HG03565 (cell line): ENCODE measurements at regions not wholly inside any gene's neighbourhood (a gene's known extent, or its start where the extent isn't known, plus 50 kb on each side); places are given as distances from the start of the nearest gene placed in this dataset.
"Not testable (repeated sequence)": the region's sequence is repeated elsewhere in the genome, so short reads cannot be mapped to it uniquely, and the experiment has no call there.

Experiments used
- ATAC-seq: cut with Tn5 transposase; IDR thresholded peaks from one replicate; pipeline ENCODE4 v1.9.1; 2021; ENCODE audit warnings: mild to moderate bottlenecking, moderate library complexity; ENCODE audit not compliant: unreplicated experiment

DNA sequence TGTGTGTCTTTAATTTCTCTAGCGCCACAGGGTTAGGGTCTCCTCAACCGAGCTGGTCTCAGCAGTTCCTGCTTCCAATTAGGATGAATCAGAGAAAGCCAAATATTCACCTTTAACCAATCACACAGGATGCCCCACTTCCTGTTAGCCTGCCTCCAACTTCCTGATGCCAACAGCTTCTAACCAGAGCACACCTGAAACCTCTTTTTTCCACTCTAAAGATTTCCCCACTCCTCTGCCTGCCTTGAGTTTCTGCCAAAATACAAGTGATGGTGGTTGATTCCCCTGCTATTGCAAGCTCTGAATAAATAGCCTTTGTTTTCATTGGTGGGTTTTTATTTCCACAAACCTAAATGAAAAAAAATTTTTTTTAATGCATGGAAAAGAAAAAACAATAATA, 144.7 kb upstream of the UST start:
- ATAC-seq: no peak

DNA sequence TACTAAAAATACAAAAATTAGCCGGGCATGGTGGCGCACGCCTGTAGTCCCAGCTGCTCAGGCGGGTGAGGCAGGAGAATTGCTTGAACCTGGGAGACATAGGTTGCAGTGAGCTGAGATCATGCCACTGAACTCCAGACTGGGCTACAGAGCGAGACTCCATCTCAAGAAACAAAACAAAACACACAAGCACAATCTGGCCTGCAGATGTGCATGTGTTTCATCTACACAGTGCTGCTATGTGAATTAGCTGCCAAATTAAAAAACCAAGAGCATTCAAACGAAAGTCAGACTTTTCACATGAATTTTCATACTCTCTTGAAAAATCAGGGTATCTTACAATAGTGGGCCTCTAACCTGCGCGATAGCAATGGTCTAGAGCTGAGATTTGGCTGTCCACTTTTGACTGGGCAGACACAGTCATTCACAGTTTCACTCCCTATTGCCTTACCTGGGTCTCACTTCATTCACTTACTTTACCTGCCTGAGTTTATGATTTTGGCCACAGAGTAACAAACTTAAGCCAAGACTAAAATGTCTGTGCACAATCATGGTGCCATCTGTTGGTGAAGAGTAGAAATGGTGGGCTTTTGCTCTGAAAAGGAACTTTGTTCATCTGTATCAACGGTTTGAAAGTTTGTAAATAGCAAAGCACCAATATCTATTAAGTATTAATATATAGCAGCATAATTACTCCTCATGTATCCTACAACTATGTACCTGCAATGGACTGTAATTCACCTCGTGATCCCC, 138.5 kb upstream of the UST start:
- ATAC-seq: no peak

DNA sequence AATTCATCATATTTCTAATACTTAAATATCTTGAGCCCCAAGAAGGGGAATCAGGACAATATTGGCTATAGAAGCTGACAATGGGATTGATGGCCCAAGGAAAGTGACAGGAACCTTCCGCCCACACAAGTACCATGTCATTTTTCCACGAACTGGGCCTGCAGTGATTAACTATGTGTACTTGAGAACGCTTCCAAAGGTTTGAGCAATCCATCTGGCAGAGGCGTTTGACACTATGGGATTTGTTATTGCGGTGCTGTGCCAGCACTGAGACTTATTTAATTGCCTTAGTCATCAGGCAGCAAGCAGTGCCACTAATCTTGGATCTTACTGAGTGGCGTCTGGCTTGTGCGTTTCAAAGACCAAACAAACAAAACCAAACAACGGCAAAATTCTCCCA, 135.6 kb upstream of the UST start:
- ATAC-seq: no peak

DNA sequence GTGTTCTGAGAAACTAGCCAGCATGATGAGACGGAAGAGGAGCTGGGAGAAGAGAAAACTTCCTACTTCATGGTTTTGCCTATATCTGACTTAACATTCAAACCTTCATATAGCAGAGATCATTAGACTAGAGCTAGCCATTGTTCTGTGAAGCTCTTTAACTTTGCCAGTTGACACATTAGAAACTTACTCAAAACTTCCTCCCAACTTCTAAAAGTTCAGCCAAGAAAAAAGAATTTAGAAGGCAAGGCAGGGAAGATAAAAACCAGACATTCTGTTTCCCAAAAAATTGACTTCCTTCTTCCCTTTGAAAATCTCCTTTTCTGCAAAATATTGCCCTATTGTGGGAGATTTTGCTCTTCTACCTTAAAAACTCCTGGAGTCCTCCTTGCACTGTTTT, 134.8 kb upstream of the UST start:
- ATAC-seq: no peak

DNA sequence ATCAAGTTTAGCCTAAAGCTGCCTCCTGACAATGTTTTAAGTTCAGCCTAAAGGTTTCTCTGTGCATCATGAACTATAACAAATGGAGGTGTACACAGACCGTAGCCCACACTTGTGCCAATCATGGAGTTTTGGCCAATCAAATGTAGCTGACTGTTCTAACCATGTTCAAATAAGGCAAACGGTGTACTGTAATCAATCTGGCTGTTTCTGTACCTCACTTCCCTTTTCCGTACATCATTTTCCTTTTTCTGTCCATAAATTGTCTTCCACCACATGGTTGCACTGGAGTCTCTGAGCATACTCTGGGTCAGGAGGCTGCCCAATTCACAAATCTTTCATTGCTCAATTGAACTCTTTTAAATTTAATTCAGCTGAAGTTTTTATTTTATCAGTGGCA, 132.2 kb upstream of the UST start:
- ATAC-seq: no peak

DNA sequence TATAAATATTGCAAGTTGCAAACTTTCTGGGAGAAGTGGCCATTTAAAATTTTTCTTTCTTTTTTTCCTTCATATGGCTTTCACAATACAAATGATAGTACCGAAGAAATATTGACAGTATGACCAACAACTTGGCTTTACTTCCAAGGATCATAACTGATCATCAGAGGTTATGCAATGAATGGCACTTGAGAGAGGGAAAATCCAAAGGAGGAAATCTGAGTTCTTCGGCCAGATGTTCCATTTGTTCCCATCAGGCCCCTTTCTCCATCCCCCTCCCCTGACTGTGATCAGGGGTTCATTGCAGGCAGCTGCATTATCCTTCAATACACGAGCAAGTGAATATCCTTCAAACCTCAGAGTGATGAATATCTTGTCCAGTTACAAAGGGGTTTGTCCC, 130.0 kb upstream of the UST start:
- no peak for ATAC-seq

DNA sequence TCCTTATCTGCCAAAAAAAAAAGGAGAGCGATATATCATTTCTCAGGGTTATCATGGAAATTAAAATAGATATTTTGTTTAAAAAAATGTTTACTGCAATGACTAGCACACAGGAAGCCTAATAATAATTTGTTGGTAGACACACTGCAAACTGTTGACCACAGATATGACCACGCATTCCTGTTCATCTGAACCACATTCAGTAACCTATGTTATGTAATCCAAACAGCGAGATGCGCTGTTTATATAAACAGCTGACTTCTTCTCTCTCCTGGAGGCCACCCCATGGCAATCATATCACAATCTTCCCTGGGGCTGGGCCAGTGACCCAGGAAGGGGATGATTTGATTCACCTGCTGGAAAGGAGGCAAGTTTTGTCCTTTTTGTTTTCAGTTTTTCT, 129.3 kb upstream of the UST start:
- no peak for ATAC-seq

DNA sequence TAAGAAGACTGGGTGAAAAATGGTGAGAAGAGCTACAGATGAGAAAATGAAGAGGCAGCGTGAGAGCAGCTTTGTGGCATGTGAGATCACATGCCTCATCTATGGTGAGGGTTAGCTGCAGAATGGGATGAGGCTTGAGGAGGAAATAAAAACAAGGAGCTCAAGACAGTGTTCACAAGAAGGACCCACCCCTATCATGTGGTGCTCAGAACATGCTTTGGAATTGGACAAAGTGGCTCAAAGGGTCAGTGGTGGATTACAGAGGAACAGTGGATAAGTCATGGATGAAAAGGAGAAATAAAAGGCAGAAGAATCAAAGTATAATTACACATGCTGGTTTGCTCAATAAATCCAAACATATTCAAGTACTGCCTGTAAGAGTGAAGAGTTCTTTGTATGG, 126.9 kb upstream of the UST start:
- no peak for ATAC-seq

DNA sequence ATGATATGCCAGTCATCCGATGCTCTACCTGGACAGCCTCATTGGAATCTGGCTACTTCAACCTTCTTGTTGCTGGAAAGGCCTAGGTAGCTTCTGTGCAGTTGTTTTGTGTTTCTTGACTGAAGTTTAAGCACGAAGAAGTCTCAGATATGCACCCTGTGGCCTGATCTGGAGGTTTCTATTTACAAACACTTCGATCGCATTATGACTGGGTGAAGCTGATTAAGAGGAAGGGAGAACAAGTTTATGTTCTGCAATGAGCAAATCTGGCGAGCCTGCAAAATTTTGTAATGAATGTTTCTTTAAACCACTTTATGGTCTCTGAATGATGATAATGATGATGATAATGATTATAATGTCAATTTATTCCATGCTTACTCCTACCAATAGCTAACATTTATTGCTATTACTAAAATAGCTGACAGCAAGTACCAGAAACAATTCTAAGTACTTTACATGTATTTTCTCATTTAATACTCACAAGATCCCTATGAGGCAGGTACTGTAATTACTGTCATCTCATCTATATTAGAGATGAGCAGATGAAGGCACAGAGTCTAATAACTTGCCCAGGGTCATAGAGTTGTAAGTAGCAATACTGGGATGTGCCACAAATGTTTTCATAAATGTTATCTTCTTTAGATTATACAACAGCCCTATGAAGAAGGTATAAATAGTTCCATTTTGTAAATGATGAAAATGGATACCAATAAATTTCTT, 126.1 kb upstream of the UST start:
- ATAC-seq: no peak

DNA sequence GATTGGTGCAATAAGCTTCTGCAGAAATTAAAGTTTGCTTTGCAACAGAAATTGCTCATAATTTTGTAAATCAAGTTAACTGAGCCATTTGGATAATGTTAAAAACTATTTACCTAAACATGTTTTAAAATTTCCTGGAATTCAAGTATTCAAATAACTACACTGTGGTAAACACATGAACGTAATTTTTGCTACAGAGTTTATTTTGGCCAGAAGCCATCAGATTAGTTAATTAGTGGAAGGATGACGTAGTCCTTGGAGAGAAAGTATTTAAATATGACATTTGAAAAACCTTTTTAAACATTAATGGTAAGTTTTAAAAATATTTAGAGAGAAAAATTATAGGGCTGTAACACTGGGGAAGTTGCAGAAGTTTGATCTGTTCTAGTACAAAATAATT, 121.2 kb upstream of the UST start:
- ATAC-seq: no peak

DNA sequence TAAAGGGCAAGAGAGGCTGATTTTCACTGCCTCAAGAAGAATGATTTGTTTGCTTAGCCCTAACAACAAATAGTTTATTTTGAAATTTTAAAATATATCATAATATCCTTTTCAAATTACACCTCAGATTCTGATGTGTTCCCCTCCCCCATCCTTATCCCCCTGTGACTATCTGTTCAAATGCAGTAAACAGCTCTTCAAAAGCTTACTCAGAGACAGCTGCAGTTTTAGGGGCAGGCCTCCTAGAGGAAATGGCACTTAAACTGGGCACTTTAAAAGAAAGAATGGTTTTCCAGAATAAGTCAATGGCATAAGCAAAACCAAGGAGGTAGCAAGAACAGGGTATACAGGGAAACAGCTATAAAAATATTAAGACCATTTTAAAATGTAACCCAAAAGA, 118.6 kb upstream of the UST start:
- no peak for ATAC-seq

DNA sequence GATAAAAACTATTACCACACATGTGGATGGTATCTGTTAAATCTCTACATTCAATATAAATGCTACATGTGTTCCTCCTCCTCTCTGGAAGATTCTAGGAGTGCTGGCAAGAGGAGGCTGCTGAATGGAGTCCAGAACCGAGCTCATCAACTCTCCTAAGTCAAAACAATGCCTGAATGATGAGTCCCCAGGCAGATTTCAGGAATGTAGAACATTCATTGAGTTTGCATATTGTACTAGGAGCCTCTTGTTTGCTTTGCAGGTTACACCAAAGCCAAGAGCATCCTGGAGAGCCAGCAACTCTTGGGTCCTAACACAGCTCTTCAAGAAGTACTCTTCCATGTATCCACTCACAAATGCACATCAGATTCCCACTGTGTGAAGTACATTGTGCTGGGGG, 117.6 kb upstream of the UST start:
- no peak for ATAC-seq

DNA sequence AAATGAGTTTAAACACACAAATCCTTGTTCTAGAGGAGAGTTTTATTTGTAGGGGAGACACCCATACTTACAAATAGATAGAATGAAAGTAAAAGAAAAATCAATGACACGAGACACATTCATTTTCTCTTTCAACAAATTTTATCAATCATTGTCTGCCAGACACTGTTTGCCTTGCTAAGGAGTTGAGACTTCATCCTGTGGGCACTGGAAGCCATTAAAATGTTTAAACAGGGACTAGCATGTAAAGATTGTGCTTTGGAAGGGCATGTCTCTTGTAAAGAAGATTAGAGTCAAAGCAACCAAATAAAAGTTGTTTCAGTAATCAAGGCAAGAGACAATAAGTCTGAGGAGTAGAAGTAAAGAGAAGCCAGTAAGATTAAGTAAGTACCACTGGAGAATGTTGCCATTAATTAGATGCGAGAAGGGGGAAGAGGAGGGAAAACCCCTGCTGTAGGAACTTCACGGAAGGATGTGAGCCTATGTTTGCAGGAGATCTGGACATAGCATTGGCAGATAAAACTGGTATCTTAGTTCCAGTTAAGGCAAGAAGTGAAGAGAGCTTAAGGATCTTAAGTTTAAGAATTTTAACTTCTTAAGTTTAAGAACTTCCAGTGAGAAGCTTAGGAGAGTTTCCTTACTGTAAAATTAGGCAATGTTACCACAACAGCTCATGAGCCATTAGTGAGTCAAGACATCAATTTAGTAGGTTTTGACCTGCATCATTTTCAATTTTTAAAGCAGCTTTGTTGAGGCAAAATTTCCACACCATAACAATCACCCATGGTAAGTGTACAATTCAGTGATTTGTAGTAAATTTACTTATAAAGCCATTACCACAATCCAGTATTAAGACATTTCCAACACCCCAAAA, 117.0 kb upstream of the UST start:
- no peak for ATAC-seq

DNA sequence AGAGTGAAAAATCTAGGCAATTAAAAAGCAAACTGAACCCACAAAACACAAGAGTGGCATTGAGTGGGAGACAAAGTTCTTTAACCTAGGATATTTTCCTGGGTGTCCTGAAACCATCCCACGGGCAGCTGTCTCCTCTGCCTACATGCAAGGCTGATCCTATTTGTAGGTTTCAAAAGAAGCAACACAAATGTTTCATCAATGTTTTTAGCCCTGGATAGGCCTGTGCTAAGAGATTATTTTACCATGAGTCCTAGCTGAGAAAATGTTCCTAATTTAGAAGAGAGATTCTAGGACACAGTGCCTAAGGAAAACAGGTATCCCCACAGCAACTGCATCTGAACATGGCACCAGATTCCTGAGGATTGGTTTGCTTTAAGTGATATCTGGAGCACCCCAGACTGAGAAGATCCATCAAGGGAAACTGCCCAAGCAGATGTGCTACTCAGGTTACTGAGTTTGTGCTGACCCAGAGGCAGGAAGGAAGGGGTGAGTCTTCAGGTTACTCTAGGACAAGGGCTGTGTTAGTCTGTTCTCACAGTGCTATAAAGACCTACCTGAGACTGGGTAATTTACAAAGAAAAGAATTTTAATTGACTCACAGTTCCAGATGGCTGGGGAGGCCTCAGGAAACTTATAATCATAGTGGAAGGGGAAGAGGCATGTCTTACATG, 111.6 kb upstream of the UST start:
- ATAC-seq: no peak

DNA sequence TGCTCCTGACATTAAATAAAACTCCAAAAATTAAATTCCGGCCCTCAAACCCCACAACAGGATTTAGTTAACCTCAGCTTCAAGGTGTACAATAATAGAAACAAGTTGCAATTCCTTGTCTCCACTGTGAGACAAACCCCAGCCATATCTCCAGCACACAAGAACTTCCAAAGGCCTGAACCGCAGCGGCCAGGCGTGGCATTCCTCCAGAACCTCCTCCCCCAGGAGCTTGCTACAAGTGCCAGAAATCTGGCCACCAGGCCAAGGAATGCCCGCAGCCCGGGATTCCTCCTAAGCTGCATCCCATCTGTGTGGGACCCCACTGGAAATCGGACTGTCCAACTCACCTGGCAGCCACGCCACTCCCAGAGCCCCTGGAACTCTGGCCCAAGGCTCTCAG, 105.0 kb upstream of the UST start:
- ATAC-seq: not testable (repeated sequence)

DNA sequence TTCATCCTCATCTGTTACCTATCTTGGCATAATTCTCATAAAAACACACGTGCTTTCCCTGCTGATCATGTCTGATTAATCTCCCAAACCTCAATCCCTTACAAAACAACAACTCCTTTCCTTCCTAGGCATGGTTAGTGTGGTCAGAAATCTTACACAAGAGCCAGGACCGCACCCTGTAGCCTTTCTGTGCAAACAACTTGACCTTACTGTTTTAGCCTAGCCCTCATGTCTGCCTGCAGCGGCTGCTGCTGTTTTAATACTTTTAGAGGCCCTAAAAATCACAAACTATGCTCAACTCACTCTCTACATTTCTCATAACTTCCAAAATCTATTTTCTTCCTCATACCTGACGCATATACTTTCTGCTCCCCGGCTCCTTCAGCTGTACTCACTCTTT, 103.6 kb upstream of the UST start:
- ATAC-seq: not testable (repeated sequence)

DNA sequence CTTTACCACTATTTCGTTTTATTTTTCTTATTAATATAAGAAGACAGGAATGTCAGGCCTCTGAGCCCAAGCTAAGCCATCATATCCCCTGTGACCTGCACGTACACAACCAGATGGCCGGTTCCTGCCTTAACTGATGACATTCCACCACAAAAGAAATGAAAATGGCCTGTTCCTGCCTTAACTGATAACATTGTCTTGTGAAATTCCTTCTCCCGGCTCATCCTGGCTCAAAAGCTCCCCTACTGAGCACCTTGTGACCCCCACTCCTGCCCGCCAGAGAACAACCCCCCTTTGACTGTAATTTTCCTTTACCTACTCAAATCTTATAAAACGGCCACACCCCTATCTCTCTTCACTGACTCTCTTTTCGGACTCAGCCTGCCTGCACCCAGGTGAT, 101.8 kb upstream of the UST start:
- ATAC-seq: not testable (repeated sequence)

DNA sequence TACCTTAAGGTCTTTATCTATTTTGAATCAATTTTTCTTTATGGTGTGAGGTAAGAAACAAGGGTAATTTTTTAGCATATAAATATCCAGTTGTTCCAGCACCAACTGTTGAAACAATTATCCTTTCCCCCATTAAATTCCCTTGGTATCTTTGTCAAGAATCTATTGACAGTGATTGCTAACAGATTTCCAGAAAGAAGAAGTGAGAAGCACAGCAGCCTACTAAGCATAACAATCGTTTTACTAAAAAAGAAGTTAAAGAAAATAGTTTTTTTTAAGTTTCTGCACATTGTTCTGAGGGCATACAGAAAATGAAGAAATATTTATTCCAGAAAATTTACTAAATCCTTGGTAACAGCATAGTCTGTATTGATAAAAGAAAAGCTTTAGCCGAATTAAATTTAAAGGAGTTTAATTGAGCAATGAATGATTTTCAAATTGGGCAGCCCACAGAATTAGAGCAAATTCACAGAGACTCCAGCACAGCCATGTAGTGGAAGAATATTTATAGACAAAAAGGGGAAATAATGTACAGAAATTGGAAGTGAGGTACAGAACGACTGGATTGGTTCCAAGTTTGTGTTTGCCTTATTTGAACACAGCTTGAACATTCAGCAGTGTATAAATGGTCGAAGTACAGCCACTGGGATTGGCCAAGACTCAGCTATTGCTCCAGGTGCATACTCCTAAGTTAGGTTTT, 97.9 kb upstream of the UST start:
- no peak for ATAC-seq

DNA sequence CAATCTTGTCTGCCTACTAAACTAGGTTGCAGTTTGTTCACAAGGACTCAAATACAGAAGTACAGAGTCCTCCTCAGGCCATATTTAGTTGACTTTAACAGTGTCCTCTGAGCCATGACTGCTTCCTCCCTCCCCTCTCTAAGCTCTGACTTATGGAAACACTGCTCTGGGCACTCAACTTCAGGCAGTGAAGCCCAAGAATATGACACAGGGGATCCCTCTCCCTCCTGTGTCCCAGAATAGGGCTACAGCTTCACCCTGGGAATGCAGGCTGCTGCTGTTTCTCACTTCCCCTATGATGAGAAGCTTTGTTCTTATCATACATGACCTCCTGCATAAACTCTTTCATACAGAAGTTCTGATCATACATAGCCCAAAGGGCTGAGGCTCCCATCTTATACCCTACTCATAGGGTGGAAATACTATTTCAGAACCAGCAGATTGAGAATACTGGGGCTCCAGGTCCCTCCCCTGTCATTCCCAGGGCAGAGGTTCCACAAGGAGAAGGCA, 97.3 kb upstream of the UST start:
- no peak for ATAC-seq

DNA sequence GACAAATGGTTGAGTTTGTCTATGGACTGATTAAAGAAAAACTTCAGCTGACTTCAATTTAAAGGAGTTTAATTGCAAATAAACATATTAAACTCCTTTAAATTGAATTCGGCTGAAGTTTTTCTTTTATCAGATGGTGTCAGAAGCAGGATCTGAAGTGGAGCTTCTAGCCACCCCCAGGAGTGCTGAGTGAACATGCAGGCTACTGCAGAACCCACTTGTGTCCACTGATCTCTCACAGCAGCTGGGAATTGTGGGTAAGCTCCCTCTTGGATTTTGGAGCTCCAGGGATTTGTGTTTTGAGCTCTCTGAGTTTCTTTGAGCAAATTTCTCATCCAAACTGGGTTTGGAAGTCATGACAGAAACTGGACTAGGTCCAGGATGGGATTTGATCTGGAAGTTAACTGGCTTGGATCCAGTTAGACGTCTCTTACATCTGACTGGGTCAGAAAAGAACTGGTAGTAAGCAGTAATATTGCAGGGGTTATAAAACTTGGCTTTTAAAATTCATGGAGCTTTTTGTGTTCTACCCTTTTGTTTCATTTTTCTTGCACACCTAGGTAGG, 95.8 kb upstream of the UST start:
- no peak for ATAC-seq
